ENCODE measurements at regions not wholly inside any gene's neighbourhood (a gene's known extent, or its start where the extent isn't known, plus 50 kb on each side); places are given as distances from the start of the nearest gene placed in this dataset.
"Not testable (repeated sequence)": the region's sequence is repeated elsewhere in the genome, so short reads cannot be mapped to it uniquely, and the experiment has no call there.

GRCh38 chr3:198107840-198108734, 148.1 kb downstream of the LMLN start:
- H3K9me3 ChIP-seq (ENCODE audit: control insufficient read depth, low read length): no peaks in the 10 kb centered on the region
- no peak overlapping the region for H2AFZ ChIP-seq
- no peak overlapping the region for H3K9ac ChIP-seq
- no peak overlapping the region for H3K4me2 ChIP-seq (ENCODE audit: low read length)
- no peak overlapping the region for H3K4me3 ChIP-seq (ENCODE audit: low read depth, low read length)
- H3K36me3 ChIP-seq (ENCODE audit: control insufficient read depth, insufficient read depth, low read length): no peaks in the 10 kb centered on the region
- no peaks in the 10 kb centered on the region for H3K79me2 ChIP-seq
- TF ChIP-seq CTCF (IDR thresholded peaks at IDR 0.05): no peak
- H3K4me1 ChIP-seq: no peaks in the 10 kb centered on the region
- no peak overlapping the region for H3K27ac ChIP-seq
- no peaks in the 10 kb centered on the region for H3K27me3 ChIP-seq (ENCODE audit: control insufficient read depth, insufficient read depth, low read length)

GRCh38 chr3:198109883-198110282, 149.9 kb downstream of the LMLN start:
- H3K79me2 ChIP-seq: no peaks in the 10 kb centered on the region
- TF ChIP-seq CTCF (IDR thresholded peaks at IDR 0.05): no peak
- H3K4me1 ChIP-seq: no peaks in the 10 kb centered on the region
- H3K36me3 ChIP-seq (ENCODE audit: control insufficient read depth, insufficient read depth, low read length): no peaks in the 10 kb centered on the region
- no peak overlapping the region for H2AFZ ChIP-seq
- H3K27ac ChIP-seq: no peak overlapping the region
- no peaks in the 10 kb centered on the region for H3K27me3 ChIP-seq (ENCODE audit: control insufficient read depth, insufficient read depth, low read length)
- no peaks in the 10 kb centered on the region for H3K9me3 ChIP-seq (ENCODE audit: control insufficient read depth, low read length)
- H3K4me3 ChIP-seq (ENCODE audit: low read depth, low read length): no peak overlapping the region
- no peak overlapping the region for H3K9ac ChIP-seq
- H3K4me2 ChIP-seq (ENCODE audit: low read length): no peak overlapping the region

GRCh38 chr3:198112031-198112430, 152.0 kb downstream of the LMLN start:
- no peak overlapping the region for H3K27ac ChIP-seq
- no peaks in the 10 kb centered on the region for H3K4me1 ChIP-seq
- no peaks in the 10 kb centered on the region for H3K36me3 ChIP-seq (ENCODE audit: control insufficient read depth, insufficient read depth, low read length)
- H3K4me3 ChIP-seq (ENCODE audit: low read depth, low read length): no peak overlapping the region
- no peak overlapping the region for H3K4me2 ChIP-seq (ENCODE audit: low read length)
- no peak for TF ChIP-seq CTCF (IDR thresholded peaks at IDR 0.05)
- no peak overlapping the region for H2AFZ ChIP-seq
- no peaks in the 10 kb centered on the region for H3K27me3 ChIP-seq (ENCODE audit: control insufficient read depth, insufficient read depth, low read length)
- no peak overlapping the region for H3K9ac ChIP-seq
- H3K9me3 ChIP-seq (ENCODE audit: control insufficient read depth, low read length): no peaks in the 10 kb centered on the region
- H3K79me2 ChIP-seq: no peaks in the 10 kb centered on the region

GRCh38 chr3:198113206-198114053, 153.4 kb downstream of the LMLN start:
- Histone ChIP-seq H3K4me1 (no peaks in the 10 kb centered on the region), H3K9ac (no peak overlapping the region), H3K27ac (no peak overlapping the region), H3K27me3 (ENCODE audit: control insufficient read depth, insufficient read depth, low read length) (no peaks in the 10 kb centered on the region), H2AFZ (no peak overlapping the region), H3K9me3 (ENCODE audit: control insufficient read depth, low read length) (no peaks in the 10 kb centered on the region), H3K4me2 (ENCODE audit: low read length) (no peak overlapping the region), H3K36me3 (ENCODE audit: control insufficient read depth, insufficient read depth, low read length) (no peaks in the 10 kb centered on the region), H3K4me3 (ENCODE audit: low read depth, low read length) (no peak overlapping the region), H3K79me2 (no peaks in the 10 kb centered on the region)
- TF ChIP-seq CTCF (IDR thresholded peaks at IDR 0.05): no peak

GRCh38 chr3:198114516-198114915, 154.5 kb downstream of the LMLN start:
- not testable (repeated sequence) for H3K4me3 ChIP-seq (ENCODE audit: low read depth, low read length); H3K36me3 ChIP-seq (ENCODE audit: control insufficient read depth, insufficient read depth, low read length); H3K27me3 ChIP-seq (ENCODE audit: control insufficient read depth, insufficient read depth, low read length); H2AFZ ChIP-seq; H3K27ac ChIP-seq; H3K4me2 ChIP-seq (ENCODE audit: low read length); H3K9ac ChIP-seq; H3K4me1 ChIP-seq; H3K79me2 ChIP-seq; H3K9me3 ChIP-seq (ENCODE audit: control insufficient read depth, low read length)

- not testable (repeated sequence) for H3K9me3 ChIP-seq (ENCODE audit: control insufficient read depth, low read length); H3K79me2 ChIP-seq; H2AFZ ChIP-seq; H3K4me1 ChIP-seq; H3K4me3 ChIP-seq (ENCODE audit: low read depth, low read length); H3K36me3 ChIP-seq (ENCODE audit: control insufficient read depth, insufficient read depth, low read length); H3K9ac ChIP-seq; H3K4me2 ChIP-seq (ENCODE audit: low read length); H3K27ac ChIP-seq; H3K27me3 ChIP-seq (ENCODE audit: control insufficient read depth, insufficient read depth, low read length)
These were observed 162.2 kb downstream of the LMLN start for GRCh38 chr3:198122184-198122583.

GRCh38 chr3:198137038-198137835, 177.2 kb downstream of the LMLN start:
- not testable (repeated sequence) for H3K4me3 ChIP-seq (ENCODE audit: low read depth, low read length); H3K4me1 ChIP-seq; H3K36me3 ChIP-seq (ENCODE audit: control insufficient read depth, insufficient read depth, low read length); H3K9ac ChIP-seq; H3K79me2 ChIP-seq; H3K9me3 ChIP-seq (ENCODE audit: control insufficient read depth, low read length); H3K27ac ChIP-seq; H3K4me2 ChIP-seq (ENCODE audit: low read length); H3K27me3 ChIP-seq (ENCODE audit: control insufficient read depth, insufficient read depth, low read length); H2AFZ ChIP-seq
